AG10803 (cell line): ENCODE measurements at regions not wholly inside any gene's neighbourhood (a gene's known extent, or its start where the extent isn't known, plus 50 kb on each side); places are given as distances from the start of the nearest gene placed in this dataset.
"Not testable (repeated sequence)": the region's sequence is repeated elsewhere in the genome, so short reads cannot be mapped to it uniquely, and the experiment has no call there.

ENCODE experiments used
- DNase-seq: peaks from one replicate; pipeline ENCODE4 v3.0.0; 2010; ENCODE audit warnings: low read depth
- H3K4me3 ChIP-seq: 2 replicates; pipeline ENCODE4 v1.5.1; 2011; ENCODE audit warnings: mild to moderate bottlenecking, low read length, control low read depth
- TF ChIP-seq, protein P1 (sequence below): conservative IDR thresholded peaks from 2 replicates; pipeline ENCODE4 v1.5.1; 2011; ENCODE audit warnings: mild to moderate bottlenecking, low read length, control low read depth, inconsistent platforms

DNA sequence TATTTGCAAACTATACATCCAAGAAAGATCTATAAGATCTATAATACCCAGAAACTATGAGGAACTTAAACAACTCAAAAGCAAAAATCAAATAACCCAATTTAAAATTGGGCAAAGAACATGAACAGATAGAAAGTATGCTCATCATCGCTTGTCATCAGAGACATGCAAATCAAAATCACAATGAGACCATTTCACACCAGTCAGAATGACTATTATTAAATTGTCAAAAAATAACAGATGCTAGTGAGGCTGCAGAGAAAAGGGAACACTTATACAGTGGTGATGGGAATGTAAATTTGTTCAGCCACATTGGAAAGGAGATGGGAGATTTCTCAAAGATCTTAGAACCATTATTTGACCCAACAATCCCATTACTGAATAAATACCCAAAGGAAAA lies 1451.7 kb upstream of the ADGRL3 start:
- no peak overlapping the region for H3K4me3 ChIP-seq
- TF ChIP-seq, protein P1, sequence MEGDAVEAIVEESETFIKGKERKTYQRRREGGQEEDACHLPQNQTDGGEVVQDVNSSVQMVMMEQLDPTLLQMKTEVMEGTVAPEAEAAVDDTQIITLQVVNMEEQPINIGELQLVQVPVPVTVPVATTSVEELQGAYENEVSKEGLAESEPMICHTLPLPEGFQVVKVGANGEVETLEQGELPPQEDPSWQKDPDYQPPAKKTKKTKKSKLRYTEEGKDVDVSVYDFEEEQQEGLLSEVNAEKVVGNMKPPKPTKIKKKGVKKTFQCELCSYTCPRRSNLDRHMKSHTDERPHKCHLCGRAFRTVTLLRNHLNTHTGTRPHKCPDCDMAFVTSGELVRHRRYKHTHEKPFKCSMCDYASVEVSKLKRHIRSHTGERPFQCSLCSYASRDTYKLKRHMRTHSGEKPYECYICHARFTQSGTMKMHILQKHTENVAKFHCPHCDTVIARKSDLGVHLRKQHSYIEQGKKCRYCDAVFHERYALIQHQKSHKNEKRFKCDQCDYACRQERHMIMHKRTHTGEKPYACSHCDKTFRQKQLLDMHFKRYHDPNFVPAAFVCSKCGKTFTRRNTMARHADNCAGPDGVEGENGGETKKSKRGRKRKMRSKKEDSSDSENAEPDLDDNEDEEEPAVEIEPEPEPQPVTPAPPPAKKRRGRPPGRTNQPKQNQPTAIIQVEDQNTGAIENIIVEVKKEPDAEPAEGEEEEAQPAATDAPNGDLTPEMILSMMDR = no peak
- DNase-seq = no peak

DNA sequence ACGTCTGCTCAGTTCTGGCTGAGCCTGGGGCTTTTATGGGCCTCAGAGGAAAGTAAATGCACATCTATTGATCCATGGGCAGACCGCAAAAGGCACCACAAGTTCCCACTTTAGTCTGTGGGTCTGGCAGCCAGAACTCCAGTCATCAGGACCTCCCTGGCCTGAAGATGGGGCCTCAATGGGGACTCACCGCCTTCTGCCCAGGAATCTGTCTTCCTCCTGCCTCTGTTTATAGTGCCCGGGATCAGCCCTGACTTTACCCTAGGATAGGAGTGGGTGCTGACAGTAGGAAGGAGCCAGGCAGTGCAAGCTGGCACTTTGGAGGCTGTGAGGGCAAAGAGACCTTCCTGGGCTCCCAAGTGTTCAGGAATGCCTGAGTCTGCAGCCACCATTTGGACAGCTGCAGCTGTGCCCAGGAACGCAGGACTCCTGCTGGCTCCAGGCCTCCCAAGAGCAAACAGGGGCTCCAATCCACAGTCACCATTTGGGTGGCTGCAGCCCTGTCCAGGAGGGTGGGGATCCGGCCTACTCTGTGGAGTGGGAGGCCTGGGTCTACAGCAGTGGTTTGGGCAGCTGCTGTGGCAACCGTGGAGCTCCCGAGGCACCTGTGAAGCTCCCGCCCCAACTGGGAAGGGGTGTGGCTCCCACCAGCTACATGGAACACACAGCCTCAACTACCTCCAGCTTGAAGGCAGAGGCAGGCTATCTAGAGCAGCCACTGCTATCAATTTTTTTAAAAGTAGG lies 1440.9 kb upstream of the ADGRL3 start:
- TF ChIP-seq, protein P1 = no peak
- DNase-seq = no peak
- no peak overlapping the region for H3K4me3 ChIP-seq

DNA sequence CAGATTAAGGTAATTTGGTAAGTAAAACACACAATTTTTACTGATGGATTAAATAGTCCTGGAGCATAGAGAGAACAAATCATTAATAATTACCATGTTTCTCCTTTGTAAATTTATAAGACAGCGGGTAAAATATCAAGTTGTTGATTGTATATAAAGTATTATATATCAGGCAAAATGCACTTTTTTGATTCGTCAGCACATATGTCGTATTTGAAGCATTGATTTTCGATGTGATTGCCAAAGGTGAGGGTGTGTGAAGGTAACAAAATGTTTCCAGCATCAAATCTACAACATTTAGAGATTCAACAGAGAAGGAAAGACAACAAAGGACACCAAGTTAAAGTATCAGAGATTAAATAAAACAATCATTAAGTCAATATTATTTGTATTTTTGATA lies 1437.8 kb upstream of the ADGRL3 start:
- DNase-seq = no peak
- H3K4me3 ChIP-seq = no peak overlapping the region
- TF ChIP-seq, protein P1 = no peak

DNA sequence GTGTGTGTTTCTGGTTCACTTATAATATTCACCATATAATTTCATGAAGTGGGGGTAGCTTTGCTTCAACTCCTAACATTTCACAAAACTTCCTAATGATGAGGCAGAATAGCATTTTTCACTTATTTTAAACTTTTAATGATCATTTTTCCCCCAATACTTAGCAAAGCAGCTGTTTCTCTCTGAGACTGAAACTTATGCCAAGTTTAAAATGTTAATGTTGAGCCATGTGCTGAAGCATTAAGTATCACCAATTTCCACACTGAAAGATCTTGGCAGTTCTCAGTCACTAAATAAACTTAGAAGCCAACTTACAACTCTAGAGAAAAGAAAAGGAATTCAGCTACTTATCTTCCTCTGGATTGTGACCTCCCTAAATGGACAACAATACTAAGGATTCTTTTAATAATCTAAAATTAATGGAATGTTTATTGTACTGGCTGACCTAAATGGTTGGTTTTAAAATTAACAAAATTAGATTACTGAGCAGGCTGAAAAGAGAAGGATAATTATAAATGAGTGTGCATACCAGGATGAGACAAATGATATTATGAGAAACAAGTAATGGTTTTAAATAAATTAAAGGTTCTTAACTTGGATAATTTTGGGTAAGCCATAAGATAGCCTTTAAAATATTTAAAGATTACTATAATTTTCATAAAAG lies 1429.4 kb upstream of the ADGRL3 start:
- no peak overlapping the region for H3K4me3 ChIP-seq
- no peak for DNase-seq
- TF ChIP-seq, protein P1 = no peak

DNA sequence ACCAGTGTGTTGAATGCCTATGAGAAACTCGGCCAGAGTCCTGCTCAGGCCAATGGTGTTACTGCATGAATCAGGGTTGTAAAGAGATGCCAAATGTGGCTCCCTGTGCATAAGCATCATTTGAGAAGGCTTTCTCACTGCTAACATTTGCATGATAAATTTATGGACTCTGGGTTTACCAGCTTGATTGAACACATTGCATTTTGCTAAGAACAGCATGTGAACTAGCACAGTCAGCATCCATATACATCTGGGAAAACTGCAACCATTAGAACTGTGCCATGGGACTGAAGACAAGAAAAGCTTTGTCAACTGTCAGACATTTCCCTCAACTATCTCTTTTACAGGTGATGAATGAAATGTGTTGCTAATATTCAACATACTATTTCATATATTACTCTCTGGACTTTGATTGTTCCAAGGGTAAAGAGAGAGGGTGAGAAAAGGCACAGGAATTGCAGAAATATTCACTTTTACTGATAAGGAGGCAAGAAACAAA lies 1427.4 kb upstream of the ADGRL3 start:
- H3K4me3 ChIP-seq = no peak overlapping the region
- no peak for DNase-seq
- TF ChIP-seq, protein P1 = no peak

DNA sequence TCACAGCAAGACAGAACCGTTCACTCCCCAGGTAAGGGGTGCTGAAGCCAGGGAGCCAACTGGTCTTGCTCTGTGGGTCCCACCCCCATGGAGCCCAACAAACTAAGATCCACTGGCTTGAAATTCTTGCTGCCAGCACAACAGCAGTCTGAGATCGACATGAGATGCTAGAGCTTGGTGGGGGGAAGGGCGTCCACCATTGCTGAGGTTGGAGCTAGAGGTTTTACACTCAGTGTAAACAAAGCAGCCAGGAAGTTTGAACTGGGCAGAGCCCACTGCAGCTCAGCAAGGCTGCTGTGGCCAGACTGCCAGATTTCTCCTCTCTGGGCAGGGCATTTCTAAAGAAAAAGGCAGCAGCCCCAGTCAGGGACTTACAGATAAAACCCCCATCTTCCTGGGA lies 1419.9 kb upstream of the ADGRL3 start:
- not testable (repeated sequence) for DNase-seq, H3K4me3 ChIP-seq

DNA sequence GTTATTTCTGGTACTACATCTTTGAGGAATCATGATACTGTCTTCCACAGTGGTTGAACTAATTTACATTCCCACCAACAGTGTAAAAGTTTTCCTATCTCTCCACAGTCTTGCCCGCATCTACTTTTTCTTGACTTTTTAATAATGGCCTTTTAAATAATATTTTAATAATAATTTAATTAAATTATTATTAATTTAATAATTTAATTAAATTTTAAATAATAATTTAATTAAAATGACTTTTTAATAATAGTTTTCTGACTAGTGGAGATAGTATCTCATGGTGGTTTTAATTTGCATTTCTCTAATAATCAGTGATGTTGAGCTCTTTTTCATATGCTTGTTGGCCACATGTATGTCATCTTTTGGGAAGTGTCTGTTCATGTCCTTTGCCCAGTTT lies 1395.0 kb upstream of the ADGRL3 start:
- TF ChIP-seq, protein P1 = no peak
- no peak for DNase-seq
- no peak overlapping the region for H3K4me3 ChIP-seq
